ENCODE measurements at regions not wholly inside any gene's neighbourhood (a gene's known extent, or its start where the extent isn't known, plus 50 kb on each side); places are given as distances from the start of the nearest gene placed in this dataset.

- TF ChIP-seq DIDO1 (tag; IDR thresholded peaks at IDR 0.05; ENCODE audit: low read depth) = no peak
Observed at GRCh38 chr21:19759836-19760235, 1238.4 kb upstream of the NCAM2 start (continued).

DNA sequence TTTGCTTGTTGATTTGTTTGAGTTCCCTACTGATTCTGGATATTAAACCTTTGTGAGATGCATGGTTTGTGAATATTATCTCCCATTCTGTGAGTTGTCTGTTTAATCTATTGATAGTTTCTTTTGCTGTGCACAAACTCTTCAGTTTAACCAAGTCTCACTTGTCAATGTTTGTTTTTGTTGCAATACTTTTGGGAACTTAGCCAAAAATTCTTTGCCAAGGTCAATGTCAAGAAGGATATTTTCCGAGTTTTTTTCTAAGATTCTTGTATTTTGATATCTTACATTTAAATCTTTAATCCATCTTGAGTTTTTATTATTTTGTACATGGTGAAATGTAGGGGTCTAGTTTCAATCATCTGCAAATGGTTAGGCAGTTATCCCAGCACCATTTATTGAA lies 1230.7 kb upstream of the NCAM2 start:
- H2AFZ ChIP-seq (ENCODE audit: low read depth, low read length) = no peak overlapping the region
- H3K4me3 ChIP-seq = no peak overlapping the region
- H3K9me1 ChIP-seq (ENCODE audit: control insufficient read depth, insufficient read depth, low read length) = no peaks in the 10 kb centered on the region
- 0% methylated on average over 1 of the region's 1 CpG for WGBS (ENCODE audit: insufficient coverage, low coverage, missing lambda C conversion rate)
- ATAC-seq = no peak
- no peak for FAIRE-seq
- H3K36me3 ChIP-seq (ENCODE audit: control insufficient read depth, insufficient read depth, low read length) = no peaks in the 10 kb centered on the region
- H3K27me3 ChIP-seq (ENCODE audit: control insufficient read depth in 2 of 2, insufficient read depth in 2 of 2, low read length in 2 of 2) = no peaks in the 10 kb centered on the region
- ChIA-PET POLR2A (no interaction called here), CTCF (ENCODE audit: low intra/inter-chr PET ratio) (no interaction called here)
- TF ChIP-seq TAF7 (tag; IDR thresholded peaks at IDR 0.05) (no peak), DACH1 (IDR thresholded peaks at IDR 0.05; ENCODE audit: partially characterized antibody) (no peak), ZNF785 (CRISPR knock-in tag; IDR thresholded peaks at IDR 0.05) (no peak), NFIC (IDR thresholded peaks at IDR 0.05) (no peak)
- TF ChIP-seq, protein P1, sequence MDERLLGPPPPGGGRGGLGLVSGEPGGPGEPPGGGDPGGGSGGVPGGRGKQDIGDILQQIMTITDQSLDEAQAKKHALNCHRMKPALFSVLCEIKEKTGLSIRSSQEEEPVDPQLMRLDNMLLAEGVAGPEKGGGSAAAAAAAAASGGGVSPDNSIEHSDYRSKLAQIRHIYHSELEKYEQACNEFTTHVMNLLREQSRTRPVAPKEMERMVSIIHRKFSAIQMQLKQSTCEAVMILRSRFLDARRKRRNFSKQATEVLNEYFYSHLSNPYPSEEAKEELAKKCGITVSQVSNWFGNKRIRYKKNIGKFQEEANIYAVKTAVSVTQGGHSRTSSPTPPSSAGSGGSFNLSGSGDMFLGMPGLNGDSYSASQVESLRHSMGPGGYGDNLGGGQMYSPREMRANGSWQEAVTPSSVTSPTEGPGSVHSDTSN (CRISPR knock-in tag; IDR thresholded peaks at IDR 0.05; ENCODE audit: low read depth) = no peak
- TF ChIP-seq, protein P1 (tag; conservative IDR thresholded peaks at IDR 0.05; ENCODE audit: low read depth) = no peak
- TF ChIP-seq, protein P2, sequence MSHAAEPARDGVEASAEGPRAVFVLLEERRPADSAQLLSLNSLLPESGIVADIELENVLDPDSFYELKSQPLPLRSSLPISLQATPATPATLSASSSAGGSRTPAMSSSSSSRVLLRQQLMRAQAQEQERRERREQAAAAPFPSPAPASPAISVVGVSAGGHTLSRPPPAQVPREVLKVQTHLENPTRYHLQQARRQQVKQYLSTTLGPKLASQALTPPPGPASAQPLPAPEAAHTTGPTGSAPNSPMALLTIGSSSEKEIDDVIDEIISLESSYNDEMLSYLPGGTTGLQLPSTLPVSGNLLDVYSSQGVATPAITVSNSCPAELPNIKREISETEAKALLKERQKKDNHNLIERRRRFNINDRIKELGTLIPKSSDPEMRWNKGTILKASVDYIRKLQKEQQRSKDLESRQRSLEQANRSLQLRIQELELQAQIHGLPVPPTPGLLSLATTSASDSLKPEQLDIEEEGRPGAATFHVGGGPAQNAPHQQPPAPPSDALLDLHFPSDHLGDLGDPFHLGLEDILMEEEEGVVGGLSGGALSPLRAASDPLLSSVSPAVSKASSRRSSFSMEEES (CRISPR knock-in tag; IDR thresholded peaks at IDR 0.05) = no peak
- no peaks in the 10 kb centered on the region for H3K79me2 ChIP-seq (ENCODE audit: control insufficient read depth, insufficient read depth, low read length)
- H3K9me3 ChIP-seq (replicated peaks; ENCODE audit: control insufficient read depth, insufficient read depth, low read depth, low read length) = no peaks in the 10 kb centered on the region
- intact Hi-C loops (cut with micrococcal nuclease) (no loop called here), in situ Hi-C loops (cut with MboI) (no loop called here)
- no peak overlapping the region for H3K4me2 ChIP-seq (ENCODE audit: insufficient read depth, low read length)
- H3K27ac ChIP-seq (ENCODE audit: extremely low read depth, low read depth, low read length) = no peak overlapping the region
- no TSS peak for BruUV-seq (replicated peaks)
- H3K4me1 ChIP-seq (replicated peaks in 1 of 2; ENCODE audit: control insufficient read depth in 2 of 2, insufficient read depth in 2 of 2, low read length in 2 of 2) = no peaks in the 10 kb centered on the region; a peak in 1 of 5 replicates
- H4K20me1 ChIP-seq (replicated peaks; ENCODE audit: control insufficient read depth, insufficient read depth, low read length) = no peaks in the 10 kb centered on the region
- no peak for DNase-seq (ENCODE audit: extremely low read depth in 1 of 4, low spot score in 3 of 4)
- H3K9ac ChIP-seq (ENCODE audit: insufficient read depth in 1 of 2, low read depth in 2 of 2, low read length in 2 of 2) = no peak overlapping the region

Data from K562 (cell line).